ENCODE measurements at regions not wholly inside any gene's neighbourhood (a gene's known extent, or its start where the extent isn't known, plus 50 kb on each side); places are given as distances from the start of the nearest gene placed in this dataset.
"Not testable (repeated sequence)": the region's sequence is repeated elsewhere in the genome, so short reads cannot be mapped to it uniquely, and the experiment has no call there.

DNA sequence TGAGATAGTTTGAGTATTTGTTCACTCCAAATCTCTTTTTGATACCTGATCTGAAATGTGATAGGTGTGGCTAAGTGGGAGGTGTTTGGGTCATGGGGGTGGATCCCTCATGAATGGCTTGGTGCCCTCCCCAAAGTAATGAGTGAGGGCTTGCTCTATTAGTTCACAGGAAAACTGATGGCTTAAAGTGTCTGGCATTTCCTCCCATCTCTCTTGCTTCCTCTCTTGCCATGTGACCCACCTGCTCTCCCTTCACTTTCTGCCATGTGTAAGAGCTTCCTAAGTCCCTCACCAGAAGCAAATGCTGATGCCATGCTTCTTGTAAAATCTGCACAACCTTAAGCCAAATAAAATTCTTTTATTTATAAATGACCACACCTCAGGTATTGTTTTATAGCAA is 61.1 kb downstream of the MAD2L1 start:
- no peak overlapping the region for H3K4me3 ChIP-seq
- TF ChIP-seq, protein P1, sequence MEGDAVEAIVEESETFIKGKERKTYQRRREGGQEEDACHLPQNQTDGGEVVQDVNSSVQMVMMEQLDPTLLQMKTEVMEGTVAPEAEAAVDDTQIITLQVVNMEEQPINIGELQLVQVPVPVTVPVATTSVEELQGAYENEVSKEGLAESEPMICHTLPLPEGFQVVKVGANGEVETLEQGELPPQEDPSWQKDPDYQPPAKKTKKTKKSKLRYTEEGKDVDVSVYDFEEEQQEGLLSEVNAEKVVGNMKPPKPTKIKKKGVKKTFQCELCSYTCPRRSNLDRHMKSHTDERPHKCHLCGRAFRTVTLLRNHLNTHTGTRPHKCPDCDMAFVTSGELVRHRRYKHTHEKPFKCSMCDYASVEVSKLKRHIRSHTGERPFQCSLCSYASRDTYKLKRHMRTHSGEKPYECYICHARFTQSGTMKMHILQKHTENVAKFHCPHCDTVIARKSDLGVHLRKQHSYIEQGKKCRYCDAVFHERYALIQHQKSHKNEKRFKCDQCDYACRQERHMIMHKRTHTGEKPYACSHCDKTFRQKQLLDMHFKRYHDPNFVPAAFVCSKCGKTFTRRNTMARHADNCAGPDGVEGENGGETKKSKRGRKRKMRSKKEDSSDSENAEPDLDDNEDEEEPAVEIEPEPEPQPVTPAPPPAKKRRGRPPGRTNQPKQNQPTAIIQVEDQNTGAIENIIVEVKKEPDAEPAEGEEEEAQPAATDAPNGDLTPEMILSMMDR (IDR thresholded peaks at IDR 0.05), result no peak
- H3K4me1 ChIP-seq, result peaks cover 0 to 3% of the 10 kb centered on the region in 2 donors
- DNase-seq (ENCODE audit: low spot score in 2 of 2), result no peak
- no peaks in the 10 kb centered on the region for H3K36me3 ChIP-seq
- H3K27me3 ChIP-seq, result no peaks in the 10 kb centered on the region
- intact Hi-C loops (cut with DNase I), result no loop called here
- H3K9me3 ChIP-seq, result no peaks in the 10 kb centered on the region
- H3K27ac ChIP-seq, result no peak overlapping the region

DNA sequence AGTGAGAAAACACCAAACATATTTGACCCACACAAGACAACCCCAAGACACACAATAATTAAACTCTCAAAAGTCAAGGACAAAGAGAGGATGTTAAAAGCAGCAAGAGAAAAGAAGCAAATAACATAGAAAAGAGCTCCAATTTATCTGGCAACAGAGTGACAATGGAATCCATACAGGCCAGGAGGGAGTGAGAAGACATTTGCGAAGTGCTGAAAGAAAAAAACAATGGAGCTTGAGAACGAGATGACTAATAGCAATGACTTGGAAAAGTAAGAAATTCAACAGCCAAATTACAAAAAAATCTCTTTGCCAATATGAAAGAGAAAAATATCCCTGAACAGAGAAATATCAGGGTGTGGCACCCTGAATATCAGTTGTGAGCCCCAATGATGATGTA is 61.6 kb downstream of the MAD2L1 start:
- no peak for DNase-seq (ENCODE audit: low spot score in 2 of 2)
- TF ChIP-seq, protein P1 (IDR thresholded peaks at IDR 0.05), result no peak
- Histone ChIP-seq H3K4me1 (peaks cover 0 to 3% of the 10 kb centered on the region in 2 donors), H3K9me3 (no peaks in the 10 kb centered on the region), H3K27ac (no peak overlapping the region), H3K27me3 (no peaks in the 10 kb centered on the region), H3K4me3 (no peak overlapping the region), H3K36me3 (no peaks in the 10 kb centered on the region)
- intact Hi-C loops (cut with DNase I), result no loop called here

DNA sequence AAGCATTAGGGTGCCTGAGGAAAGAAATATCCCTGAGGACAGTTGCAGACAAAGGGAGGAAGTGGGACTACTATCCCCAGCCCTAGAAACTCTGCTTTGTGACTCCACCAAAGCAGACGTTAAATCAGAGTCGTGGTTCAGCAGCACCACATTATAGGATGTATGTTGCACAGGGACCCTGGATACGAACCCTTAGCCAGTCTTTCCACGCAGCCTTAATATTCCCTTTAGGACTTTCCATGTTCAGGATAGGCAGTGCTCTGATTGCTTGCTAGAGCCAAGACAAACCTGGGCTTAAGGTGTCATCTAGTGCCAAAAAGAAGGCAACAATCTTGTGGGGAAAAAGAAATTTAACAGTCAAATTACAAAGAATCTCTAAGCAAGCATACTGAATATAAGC is 62.6 kb downstream of the MAD2L1 start:
- Histone ChIP-seq H3K27ac (no peak overlapping the region), H3K9me3 (no peaks in the 10 kb centered on the region), H3K4me1 (peaks cover 0 to 3% of the 10 kb centered on the region in 2 donors), H3K27me3 (no peaks in the 10 kb centered on the region), H3K4me3 (no peak overlapping the region), H3K36me3 (no peaks in the 10 kb centered on the region)
- TF ChIP-seq, protein P1 (IDR thresholded peaks at IDR 0.05), result no peak
- DNase-seq (ENCODE audit: low spot score in 2 of 2), result no peak
- intact Hi-C loops (cut with DNase I), result no loop called here

DNA sequence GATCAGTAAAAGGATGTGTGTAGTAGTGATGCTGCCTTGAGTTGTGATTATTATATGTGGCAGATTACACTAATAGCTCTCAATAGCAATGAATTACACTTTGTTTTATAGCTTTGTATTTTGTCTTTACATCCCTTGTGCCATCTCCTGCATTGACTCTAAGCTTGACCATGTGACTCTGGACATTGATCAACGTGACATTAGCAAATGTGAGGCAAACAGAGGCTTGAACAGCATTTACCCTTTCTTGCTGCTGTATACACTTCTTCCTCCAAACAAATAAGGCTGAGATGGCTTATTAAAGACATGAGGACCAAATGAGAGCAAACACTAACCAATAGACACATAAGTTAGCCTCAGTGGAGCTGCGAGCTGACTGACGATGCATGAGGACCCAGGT is 63.5 kb downstream of the MAD2L1 start:
- no peaks in the 10 kb centered on the region for H3K36me3 ChIP-seq
- H3K27me3 ChIP-seq, result no peaks in the 10 kb centered on the region
- DNase-seq (ENCODE audit: low spot score in 2 of 2), result no peak
- TF ChIP-seq, protein P1 (IDR thresholded peaks at IDR 0.05), result no peak
- H3K4me3 ChIP-seq, result no peak overlapping the region
- peaks cover 0 to 3% of the 10 kb centered on the region in 2 donors for H3K4me1 ChIP-seq
- no peak overlapping the region for H3K27ac ChIP-seq
- intact Hi-C loops (cut with DNase I), result no loop called here
- no peaks in the 10 kb centered on the region for H3K9me3 ChIP-seq

DNA sequence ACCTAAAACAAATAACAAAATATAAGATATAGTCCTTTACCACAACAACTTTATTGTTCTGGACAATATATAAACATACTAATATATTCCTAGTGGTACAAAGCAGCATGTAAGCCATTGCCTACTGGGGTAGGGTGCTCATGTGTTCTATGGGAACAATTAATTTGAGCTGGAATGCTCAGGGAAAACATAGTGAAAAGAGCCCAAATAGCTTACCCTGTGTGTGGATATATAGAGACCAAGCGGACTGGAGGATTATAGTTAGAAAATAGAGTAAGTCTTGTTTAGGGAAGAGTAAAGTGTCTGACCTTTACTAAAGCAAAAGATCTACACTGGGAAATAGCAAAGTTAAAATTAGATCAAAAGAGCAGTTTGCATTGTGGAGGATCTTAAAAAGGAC is 64.8 kb downstream of the MAD2L1 start:
- Histone ChIP-seq H3K4me1 (no peaks in the 10 kb centered on the region), H3K36me3 (no peaks in the 10 kb centered on the region), H3K27me3 (no peaks in the 10 kb centered on the region), H3K4me3 (no peak overlapping the region), H3K9me3 (no peaks in the 10 kb centered on the region), H3K27ac (no peak overlapping the region)
- TF ChIP-seq, protein P1 (IDR thresholded peaks at IDR 0.05), result no peak
- no peak for DNase-seq (ENCODE audit: low spot score in 2 of 2)
- intact Hi-C loops (cut with DNase I), result no loop called here

DNA sequence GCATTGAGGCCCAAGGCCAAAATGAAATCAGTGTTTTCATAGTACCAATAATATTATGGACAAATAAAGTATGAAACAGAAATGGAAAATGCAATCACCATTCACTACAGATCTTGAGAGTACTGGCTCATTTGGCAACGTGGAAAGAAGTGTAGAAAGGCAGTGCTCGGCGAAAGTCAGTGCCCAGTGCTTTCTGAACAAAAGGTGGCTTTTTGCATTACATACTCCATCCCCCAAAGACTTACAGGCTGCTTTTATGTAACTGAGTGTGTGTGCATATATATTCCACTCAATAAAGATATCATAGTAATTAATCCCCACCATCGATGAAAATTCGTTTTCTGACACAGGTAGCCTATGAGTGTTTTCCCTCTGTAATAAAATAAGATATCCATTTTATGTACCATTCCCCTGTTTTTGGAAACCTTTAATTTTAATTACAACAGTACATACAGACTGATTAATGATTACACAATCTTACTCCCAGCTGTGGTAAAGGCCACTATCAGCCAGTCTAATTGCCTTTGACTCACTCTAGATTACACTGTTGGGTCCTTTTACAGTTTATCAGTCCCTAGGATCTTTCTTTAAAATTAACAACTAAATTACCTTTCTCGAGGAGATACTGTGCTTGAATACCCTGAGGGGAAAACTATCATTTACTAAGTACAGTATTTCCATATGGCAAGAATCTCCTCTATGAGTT is 65.9 kb downstream of the MAD2L1 start:
- DNase-seq (ENCODE audit: low spot score in 2 of 2), result no peak
- H3K4me1 ChIP-seq, result no peaks in the 10 kb centered on the region
- H3K27me3 ChIP-seq, result no peaks in the 10 kb centered on the region
- H3K36me3 ChIP-seq, result no peaks in the 10 kb centered on the region
- no peak overlapping the region for H3K27ac ChIP-seq
- no peak overlapping the region for H3K4me3 ChIP-seq
- H3K9me3 ChIP-seq, result no peaks in the 10 kb centered on the region
- intact Hi-C loops (cut with DNase I), result no loop called here
- TF ChIP-seq, protein P1 (IDR thresholded peaks at IDR 0.05), result no peak

DNA sequence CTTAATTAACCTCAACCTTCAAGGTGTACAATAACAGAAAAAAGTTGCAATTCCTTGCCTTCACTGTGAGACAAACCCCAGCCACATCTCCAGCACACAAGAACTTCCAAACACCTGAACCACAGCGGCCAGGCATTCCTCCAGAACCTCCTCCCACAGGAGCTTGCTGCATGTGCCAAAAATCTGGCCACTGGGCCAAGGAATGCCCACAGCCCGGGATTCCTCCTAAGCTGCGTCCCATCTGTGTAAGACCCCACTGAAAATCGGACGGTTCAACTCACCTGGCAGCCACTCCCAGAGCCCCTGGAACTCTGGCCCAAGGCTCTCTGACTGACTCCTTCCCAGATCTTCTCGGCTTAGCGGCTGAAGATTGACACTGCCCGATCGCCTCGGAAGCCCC is 70.6 kb downstream of the MAD2L1 start:
- intact Hi-C loops (cut with DNase I); H3K9me3 ChIP-seq; H3K4me1 ChIP-seq: not testable (repeated sequence)

More for the DNA sequence above, 70.6 kb downstream of the MAD2L1 start:
- not testable (repeated sequence) for H3K4me3 ChIP-seq; H3K27me3 ChIP-seq; H3K27ac ChIP-seq; DNase-seq (ENCODE audit: low spot score in 2 of 2); H3K36me3 ChIP-seq
